WTC11 (cell line): ENCODE measurements at regions not wholly inside any gene's neighbourhood (a gene's known extent, or its start where the extent isn't known, plus 50 kb on each side); places are given as distances from the start of the nearest gene placed in this dataset.

Experiments
- ATAC-seq: fragments of 200-7000 bp; cut with Tn5 transposase; 2 replicates; pipeline ENCODE4 v1.10.0; 2021; ENCODE audit warnings: mild to moderate bottlenecking, moderate library complexity
- CTCF ChIA-PET: fragments of 300-600 bp; sonication (Branson Sonifier 250); formaldehyde crosslinking; loops from one replicate; lab custom pipeline; 2021; ENCODE audit warnings: antibody characterized with exemption; lab: Charles Lee
- POLR2A ChIA-PET: fragments of 350-600 bp; sonication (Branson Sonifier 250); formaldehyde crosslinking; loops from one replicate; lab custom pipeline; 2021; ENCODE audit warnings: antibody characterized with exemption; lab: Charles Lee
- DNase-seq: peaks from one replicate; pipeline ENCODE4 v3.0.0; 2021; ENCODE audit warnings: low spot score
- H3K27ac Mint-ChIP-seq: 2 replicates; pipeline ENCODE4 v1.8.0; 2021; ENCODE audit warnings: mixed read lengths
- H3K27me3 Mint-ChIP-seq: 2 replicates; pipeline ENCODE4 v1.8.0; 2021; ENCODE audit warnings: low read depth, mild to moderate bottlenecking, moderate library complexity, mixed read lengths
- H3K36me3 Mint-ChIP-seq: 2 replicates; pipeline ENCODE4 v1.8.0; 2021; ENCODE audit warnings: mixed read lengths
- H3K4me1 Mint-ChIP-seq: 2 replicates; pipeline ENCODE4 v1.8.0; 2022; ENCODE audit warnings: mixed read lengths
- H3K4me3 Mint-ChIP-seq: 2 replicates; pipeline ENCODE4 v1.8.0; 2021; ENCODE audit warnings: mild to moderate bottlenecking, moderate library complexity, mixed read lengths
- H3K9me3 Mint-ChIP-seq: 2 replicates; pipeline ENCODE4 v1.8.0; 2021; ENCODE audit warnings: mixed read lengths
- AR ChIP-seq: fragments of 250-450 bp; sonication (Bioruptor Pico); IDR thresholded peaks from 2 replicates; pipeline ENCODE4 v1.9.0; 2021; ENCODE audit warnings: mild to moderate bottlenecking
- CTCF ChIP-seq: fragments of 200-600 bp; IDR thresholded peaks from 2 replicates; pipeline ENCODE4 v1.8.0; 2022; ENCODE audit warnings: antibody characterized with exemption
- EMX1 ChIP-seq: fragments of 250-450 bp; sonication (Bioruptor Pico); IDR thresholded peaks from 2 replicates; pipeline ENCODE4 v1.8.0; 2021; ENCODE audit warnings: mild to moderate bottlenecking
- ESRRA ChIP-seq: sonication (generic); formaldehyde crosslinking; IDR thresholded peaks from 2 replicates; pipeline ENCODE4 v1.8.1; 2022; ENCODE audit warnings: mild to moderate bottlenecking, missing genetic modification reagents, borderline replicate concordance
- FOXK1 ChIP-seq: sonication (generic); formaldehyde crosslinking; IDR thresholded peaks from 2 replicates; pipeline ENCODE4 v1.8.0; 2022; ENCODE audit warnings: mild to moderate bottlenecking, moderate library complexity, missing genetic modification reagents
- GABPB1 ChIP-seq: sonication (generic); formaldehyde crosslinking; IDR thresholded peaks from 2 replicates; pipeline ENCODE4 v1.8.1; 2023; ENCODE audit warnings: mild to moderate bottlenecking, missing genetic modification reagents
- JAZF1 ChIP-seq: fragments of 250-450 bp; sonication (Bioruptor Pico); IDR thresholded peaks from 2 replicates; pipeline ENCODE4 v1.9.0; 2021; ENCODE audit warnings: moderate library complexity, mild to moderate bottlenecking, inconsistent platforms
- JUN ChIP-seq: sonication (generic); formaldehyde crosslinking; IDR thresholded peaks from 2 replicates; pipeline ENCODE4 v1.8.0; 2023; ENCODE audit warnings: mild to moderate bottlenecking, missing genetic modification reagents
- MXD4 ChIP-seq: fragments of 250-450 bp; sonication (Bioruptor Pico); IDR thresholded peaks from 2 replicates; pipeline ENCODE4 v1.8.0; 2021; ENCODE audit warnings: mild to moderate bottlenecking, moderate library complexity, borderline replicate concordance
- NFYB ChIP-seq: sonication (generic); formaldehyde crosslinking; conservative IDR thresholded peaks from 2 replicates; pipeline ENCODE4 v1.8.0; 2022; ENCODE audit warnings: low read depth, missing genetic modification reagents
- SOX15 ChIP-seq: fragments of 250-450 bp; sonication (Bioruptor Pico); IDR thresholded peaks from 2 replicates; pipeline ENCODE4 v1.9.0; 2021; ENCODE audit warnings: mild to moderate bottlenecking
- TCF7 ChIP-seq: sonication (generic); formaldehyde crosslinking; IDR thresholded peaks from 2 replicates; pipeline ENCODE4 v1.8.0; 2022; ENCODE audit warnings: mild to moderate bottlenecking, low read depth, missing genetic modification reagents, moderate library complexity
- ZBTB43 ChIP-seq: sonication (generic); formaldehyde crosslinking; IDR thresholded peaks from 2 replicates; pipeline ENCODE4 v1.8.1; 2023; ENCODE audit warnings: mild to moderate bottlenecking, missing genetic modification reagents
- ZNF263 ChIP-seq: sonication (generic); formaldehyde crosslinking; IDR thresholded peaks from 2 replicates; pipeline ENCODE4 v1.8.1; 2022; ENCODE audit warnings: low read depth, mild to moderate bottlenecking, moderate library complexity, missing genetic modification reagents
- ZNF423 ChIP-seq: fragments of 250-450 bp; sonication (Bioruptor Pico); IDR thresholded peaks from 2 replicates; pipeline ENCODE4 v2.1.2; 2022; ENCODE audit warnings: mild to moderate bottlenecking, moderate library complexity
- TF ChIP-seq, protein P1 (sequence below): fragments of 250-450 bp; sonication (Bioruptor Pico); IDR thresholded peaks from 2 replicates; pipeline ENCODE4 v1.9.0; 2021; ENCODE audit warnings: mild to moderate bottlenecking
- TF ChIP-seq, protein P2 (sequence below): fragments of 250-450 bp; sonication (Bioruptor Pico); IDR thresholded peaks from 2 replicates; pipeline ENCODE4 v1.8.0; 2021; ENCODE audit warnings: mild to moderate bottlenecking
- TF ChIP-seq, protein P3 (sequence below): sonication (generic); formaldehyde crosslinking; IDR thresholded peaks from 2 replicates; pipeline ENCODE4 v1.8.1; 2023; ENCODE audit warnings: mild to moderate bottlenecking, missing genetic modification reagents, borderline replicate concordance
- TF ChIP-seq, protein P4 (sequence below): sonication (generic); formaldehyde crosslinking; conservative IDR thresholded peaks from 2 replicates; pipeline ENCODE4 v1.8.1; 2022; ENCODE audit warnings: mild to moderate bottlenecking, missing genetic modification reagents

GRCh38 chr9:129245276-129245675 lies 67.2 kb upstream of the IER5L start (continued):
- TF ChIP-seq AR (CRISPR knock-in tag) = no peak
- no peak for TF ChIP-seq ZNF423 (CRISPR knock-in tag)
- TF ChIP-seq CTCF = no peak
- no peak for TF ChIP-seq SOX15 (CRISPR knock-in tag)
- TF ChIP-seq TCF7 (CRISPR knock-in tag) = no peak

GRCh38 chr9:129242971-129243561 lies 65.0 kb upstream of the IER5L start:
- H3K27ac Mint-ChIP-seq = no peak overlapping the region
- DNase-seq (no peak), ATAC-seq (no peak)
- no peak overlapping the region for H3K4me3 Mint-ChIP-seq
- POLR2A ChIA-PET = interaction anchor here (0.6 to 1.7 kb wide), 2 partner anchors 77 to 91 kb away, joined by 4 to 5 read pairs; no protein-coding TSS in a partner anchor
- CTCF ChIA-PET = interaction anchor here (1.0 to 1.7 kb wide), 3 partner anchors 17 to 100 kb away, joined by 3 to 9 read pairs (median 5); no protein-coding TSS in a partner anchor
- H3K36me3 Mint-ChIP-seq = no peaks in the 10 kb centered on the region
- TF ChIP-seq JUN (CRISPR knock-in tag) = no peak
- TF ChIP-seq, protein P1, sequence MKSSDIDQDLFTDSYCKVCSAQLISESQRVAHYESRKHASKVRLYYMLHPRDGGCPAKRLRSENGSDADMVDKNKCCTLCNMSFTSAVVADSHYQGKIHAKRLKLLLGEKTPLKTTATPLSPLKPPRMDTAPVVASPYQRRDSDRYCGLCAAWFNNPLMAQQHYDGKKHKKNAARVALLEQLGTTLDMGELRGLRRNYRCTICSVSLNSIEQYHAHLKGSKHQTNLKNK (CRISPR knock-in tag) = no peak
- TF ChIP-seq, protein P2, sequence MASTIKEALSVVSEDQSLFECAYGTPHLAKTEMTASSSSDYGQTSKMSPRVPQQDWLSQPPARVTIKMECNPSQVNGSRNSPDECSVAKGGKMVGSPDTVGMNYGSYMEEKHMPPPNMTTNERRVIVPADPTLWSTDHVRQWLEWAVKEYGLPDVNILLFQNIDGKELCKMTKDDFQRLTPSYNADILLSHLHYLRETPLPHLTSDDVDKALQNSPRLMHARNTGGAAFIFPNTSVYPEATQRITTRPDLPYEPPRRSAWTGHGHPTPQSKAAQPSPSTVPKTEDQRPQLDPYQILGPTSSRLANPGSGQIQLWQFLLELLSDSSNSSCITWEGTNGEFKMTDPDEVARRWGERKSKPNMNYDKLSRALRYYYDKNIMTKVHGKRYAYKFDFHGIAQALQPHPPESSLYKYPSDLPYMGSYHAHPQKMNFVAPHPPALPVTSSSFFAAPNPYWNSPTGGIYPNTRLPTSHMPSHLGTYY (CRISPR knock-in tag) = no peak
- TF ChIP-seq EMX1 (CRISPR knock-in tag) = no peak
- no peak for TF ChIP-seq NFYB (CRISPR knock-in tag)
- no peak for TF ChIP-seq MXD4 (CRISPR knock-in tag)
- TF ChIP-seq, protein P3, sequence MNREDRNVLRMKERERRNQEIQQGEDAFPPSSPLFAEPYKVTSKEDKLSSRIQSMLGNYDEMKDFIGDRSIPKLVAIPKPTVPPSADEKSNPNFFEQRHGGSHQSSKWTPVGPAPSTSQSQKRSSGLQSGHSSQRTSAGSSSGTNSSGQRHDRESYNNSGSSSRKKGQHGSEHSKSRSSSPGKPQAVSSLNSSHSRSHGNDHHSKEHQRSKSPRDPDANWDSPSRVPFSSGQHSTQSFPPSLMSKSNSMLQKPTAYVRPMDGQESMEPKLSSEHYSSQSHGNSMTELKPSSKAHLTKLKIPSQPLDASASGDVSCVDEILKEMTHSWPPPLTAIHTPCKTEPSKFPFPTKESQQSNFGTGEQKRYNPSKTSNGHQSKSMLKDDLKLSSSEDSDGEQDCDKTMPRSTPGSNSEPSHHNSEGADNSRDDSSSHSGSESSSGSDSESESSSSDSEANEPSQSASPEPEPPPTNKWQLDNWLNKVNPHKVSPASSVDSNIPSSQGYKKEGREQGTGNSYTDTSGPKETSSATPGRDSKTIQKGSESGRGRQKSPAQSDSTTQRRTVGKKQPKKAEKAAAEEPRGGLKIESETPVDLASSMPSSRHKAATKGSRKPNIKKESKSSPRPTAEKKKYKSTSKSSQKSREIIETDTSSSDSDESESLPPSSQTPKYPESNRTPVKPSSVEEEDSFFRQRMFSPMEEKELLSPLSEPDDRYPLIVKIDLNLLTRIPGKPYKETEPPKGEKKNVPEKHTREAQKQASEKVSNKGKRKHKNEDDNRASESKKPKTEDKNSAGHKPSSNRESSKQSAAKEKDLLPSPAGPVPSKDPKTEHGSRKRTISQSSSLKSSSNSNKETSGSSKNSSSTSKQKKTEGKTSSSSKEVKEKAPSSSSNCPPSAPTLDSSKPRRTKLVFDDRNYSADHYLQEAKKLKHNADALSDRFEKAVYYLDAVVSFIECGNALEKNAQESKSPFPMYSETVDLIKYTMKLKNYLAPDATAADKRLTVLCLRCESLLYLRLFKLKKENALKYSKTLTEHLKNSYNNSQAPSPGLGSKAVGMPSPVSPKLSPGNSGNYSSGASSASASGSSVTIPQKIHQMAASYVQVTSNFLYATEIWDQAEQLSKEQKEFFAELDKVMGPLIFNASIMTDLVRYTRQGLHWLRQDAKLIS = no peak
- TF ChIP-seq ZNF263 (CRISPR knock-in tag) = no peak
- no peak for TF ChIP-seq GABPB1 (CRISPR knock-in tag)
- TF ChIP-seq, protein P4, sequence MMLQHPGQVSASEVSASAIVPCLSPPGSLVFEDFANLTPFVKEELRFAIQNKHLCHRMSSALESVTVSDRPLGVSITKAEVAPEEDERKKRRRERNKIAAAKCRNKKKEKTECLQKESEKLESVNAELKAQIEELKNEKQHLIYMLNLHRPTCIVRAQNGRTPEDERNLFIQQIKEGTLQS = no peak
- no peak for TF ChIP-seq ZBTB43 (CRISPR knock-in tag)
- no peak for TF ChIP-seq ESRRA (CRISPR knock-in tag)
- no peak for TF ChIP-seq JAZF1 (CRISPR knock-in tag)
- no peak for TF ChIP-seq FOXK1 (CRISPR knock-in tag)
- peaks cover 23% of the 10 kb centered on the region for H3K4me1 Mint-ChIP-seq
- H3K9me3 Mint-ChIP-seq = no peaks in the 10 kb centered on the region
- no peaks in the 10 kb centered on the region; the same call in 1 of the 2 replicates for H3K27me3 Mint-ChIP-seq
